ENCODE measurements at regions not wholly inside any gene's neighbourhood (a gene's known extent, or its start where the extent isn't known, plus 50 kb on each side); places are given as distances from the start of the nearest gene placed in this dataset.

GRCh38 chr1:39149509-39149908, 55.0 kb upstream of the MACF1 start:
- CTCF ChIA-PET, result no interaction called here
- H3K27me3 Mint-ChIP-seq, result peaks cover 37% of the 10 kb centered on the region
- ATAC-seq, result no peak
- DNase-seq, result no peak
- no peak overlapping the region for H3K27ac Mint-ChIP-seq
- peaks cover 1% of the 10 kb centered on the region for H3K36me3 Mint-ChIP-seq
- no peak overlapping the region for H3K4me3 Mint-ChIP-seq
- no peaks in the 10 kb centered on the region for H3K9me3 Mint-ChIP-seq (ENCODE audit: low read depth)
- peaks cover 3% of the 10 kb centered on the region for H3K4me1 Mint-ChIP-seq

- Mint-ChIP-seq H3K27ac (no peak overlapping the region), H3K36me3 (peaks cover 1% of the 10 kb centered on the region), H3K4me3 (no peak overlapping the region), H3K4me1 (peaks cover 10% of the 10 kb centered on the region), H3K27me3 (peaks cover 36% of the 10 kb centered on the region), H3K9me3 (ENCODE audit: low read depth) (no peaks in the 10 kb centered on the region)
- CTCF ChIA-PET, result interaction anchor here (2.2 kb wide), 1 partner anchor 52 kb away, joined by 5 read pairs; no protein-coding TSS in a partner anchor
- DNase-seq, result no peak
- ATAC-seq, result no peak
Observed at GRCh38 chr1:39150779-39151178, 53.7 kb upstream of the MACF1 start.

DNA sequence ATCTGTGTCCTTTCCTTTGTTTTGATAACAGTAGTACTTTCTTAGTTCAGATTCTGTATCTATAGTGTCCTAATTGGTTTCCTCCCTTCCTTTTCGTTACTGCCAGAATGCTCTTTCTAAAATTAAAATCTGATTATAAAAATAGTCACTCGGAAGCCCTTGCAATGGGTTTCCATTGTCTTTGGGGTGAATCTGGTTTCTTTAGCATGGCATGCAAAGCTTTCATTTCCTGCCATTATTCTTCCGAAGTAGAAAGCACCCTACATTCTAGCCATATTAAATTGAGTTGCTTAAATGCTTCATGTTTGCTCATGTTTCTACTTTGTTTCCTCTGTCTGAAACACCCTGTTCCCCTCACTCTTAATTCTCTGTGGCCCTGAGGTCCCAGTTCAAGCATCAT, 53.2 kb upstream of the MACF1 start:
- no peak for ATAC-seq
- CTCF ChIA-PET, result interaction anchor here (2.2 kb wide), 1 partner anchor 52 kb away, joined by 5 read pairs; no protein-coding TSS in a partner anchor
- no peak overlapping the region for H3K27ac Mint-ChIP-seq
- DNase-seq, result no peak
- no peak overlapping the region for H3K4me3 Mint-ChIP-seq
- peaks cover 1% of the 10 kb centered on the region for H3K36me3 Mint-ChIP-seq
- peaks cover 10% of the 10 kb centered on the region for H3K4me1 Mint-ChIP-seq
- H3K27me3 Mint-ChIP-seq, result peaks cover 34% of the 10 kb centered on the region
- no peaks in the 10 kb centered on the region for H3K9me3 Mint-ChIP-seq (ENCODE audit: low read depth)

GRCh38 chr1:39152923-39153322, 51.6 kb upstream of the MACF1 start:
- H3K36me3 Mint-ChIP-seq, result no peaks in the 10 kb centered on the region
- CTCF ChIA-PET, result interaction anchor here (1.1 kb wide), 1 partner anchor 39 kb away, joined by 3 read pairs; no protein-coding TSS in a partner anchor

DNA sequence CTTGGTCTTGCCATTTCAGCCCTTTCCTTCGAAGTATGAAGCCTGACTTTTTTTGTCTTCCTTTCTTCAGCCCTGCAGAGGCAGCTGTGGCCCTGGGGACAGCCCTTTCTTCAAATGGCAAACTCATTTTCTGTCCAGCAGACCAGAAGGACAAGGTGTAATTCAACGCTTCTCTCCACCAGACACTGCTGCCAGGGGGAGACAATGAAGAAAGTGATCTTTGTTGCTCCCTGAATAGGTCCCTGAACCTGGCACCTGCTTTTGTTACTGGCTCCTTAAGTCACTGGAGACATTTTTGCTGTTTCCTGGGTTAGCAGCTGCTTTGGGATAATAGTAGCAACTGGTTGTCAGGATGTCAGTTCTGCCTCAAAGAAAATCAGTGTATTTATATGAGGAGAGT, 50.8 kb upstream of the MACF1 start:
- H3K36me3 Mint-ChIP-seq, result no peaks in the 10 kb centered on the region

More at GRCh38 chr1:39152923-39153322, 51.6 kb upstream of the MACF1 start:
- DNase-seq, result no peak
- no peak for ATAC-seq
- no peak overlapping the region for H3K4me3 Mint-ChIP-seq
- H3K27ac Mint-ChIP-seq, result no peak overlapping the region
- H3K4me1 Mint-ChIP-seq, result peaks cover 8% of the 10 kb centered on the region
- H3K27me3 Mint-ChIP-seq, result peaks cover 25% of the 10 kb centered on the region
- no peaks in the 10 kb centered on the region for H3K9me3 Mint-ChIP-seq (ENCODE audit: low read depth)

GRCh38 chr1:39154553-39155421, 49.7 kb upstream of the MACF1 start:
- CTCF ChIA-PET, result interaction anchor here (1.2 kb wide), 1 partner anchor 13 kb away, joined by 4 read pairs; no protein-coding TSS in a partner anchor
- Mint-ChIP-seq H3K27me3 (peaks cover 19% of the 10 kb centered on the region), H3K9me3 (ENCODE audit: low read depth) (no peaks in the 10 kb centered on the region), H3K27ac (no peak overlapping the region), H3K4me1 (peaks cover 8% of the 10 kb centered on the region), H3K4me3 (no peak overlapping the region), H3K36me3 (no peaks in the 10 kb centered on the region)
- ATAC-seq (peak; percentile 20), DNase-seq (no peak)

More for the DNA sequence above, 50.8 kb upstream of the MACF1 start:
- no peak for ATAC-seq
- H3K27ac Mint-ChIP-seq, result no peak overlapping the region
- DNase-seq, result no peak
- no peak overlapping the region for H3K4me3 Mint-ChIP-seq
- CTCF ChIA-PET, result interaction anchor here (1.0 to 1.1 kb wide), 2 partner anchors 38 to 93 kb away, joined by 3 read pairs; no protein-coding TSS in a partner anchor
- no peaks in the 10 kb centered on the region for H3K9me3 Mint-ChIP-seq (ENCODE audit: low read depth)
- peaks cover 8% of the 10 kb centered on the region for H3K4me1 Mint-ChIP-seq
- peaks cover 23% of the 10 kb centered on the region for H3K27me3 Mint-ChIP-seq

All from activated CD8-positive, alpha-beta memory T cell treated with anti-CD3 and anti-CD28 coated beads, Interleukin-2, amount 10 ng/mL, durations not matched to agents 7 days and 5 days (primary cell).